ENCODE measurements at regions not wholly inside any gene's neighbourhood (a gene's known extent, or its start where the extent isn't known, plus 50 kb on each side); places are given as distances from the start of the nearest gene placed in this dataset.
"Not testable (repeated sequence)": the region's sequence is repeated elsewhere in the genome, so short reads cannot be mapped to it uniquely, and the experiment has no call there.

GRCh38 chr1:228996281-228996680 is 261.0 kb downstream of the RHOU start:
- no peak for DNase-seq

- DNase-seq = no peak
Observed at GRCh38 chr1:228997721-228998144, 262.5 kb downstream of the RHOU start.

- no peak for DNase-seq
Observed at GRCh38 chr1:228998179-228998578, 262.9 kb downstream of the RHOU start.

GRCh38 chr1:228999446-229000170 is 264.3 kb downstream of the RHOU start:
- DNase-seq = no peak

GRCh38 chr1:229000187-229000586 is 264.9 kb downstream of the RHOU start:
- no peak for DNase-seq

- DNase-seq = no peak
Observed at GRCh38 chr1:229001467-229002011, 266.3 kb downstream of the RHOU start.

- DNase-seq = no peak
Observed at GRCh38 chr1:229002037-229002436, 266.8 kb downstream of the RHOU start.

- DNase-seq = no peak
Observed at GRCh38 chr1:229002451-229002960, 267.2 kb downstream of the RHOU start.

- DNase-seq = peak; percentile 60
Observed at GRCh38 chr1:229003233-229004031, 267.5 kb upstream of the RAB4A start.

GRCh38 chr1:229004066-229004833 is 266.7 kb upstream of the RAB4A start:
- DNase-seq = no peak

GRCh38 chr1:229005097-229005496 is 265.8 kb upstream of the RAB4A start:
- no peak for DNase-seq

GRCh38 chr1:229005556-229005955 is 265.4 kb upstream of the RAB4A start:
- no peak for DNase-seq

- DNase-seq = no peak
Observed at GRCh38 chr1:229006121-229006870, 264.6 kb upstream of the RAB4A start.

- DNase-seq = no peak
Observed at GRCh38 chr1:229007167-229007566, 263.7 kb upstream of the RAB4A start.

GRCh38 chr1:229007701-229008100 is 263.2 kb upstream of the RAB4A start:
- DNase-seq = no peak

- not testable (repeated sequence) for DNase-seq
Observed at GRCh38 chr1:229008347-229008746, 262.6 kb upstream of the RAB4A start.

- DNase-seq = peak; percentile 43
Observed at GRCh38 chr1:229011022-229011421, 259.9 kb upstream of the RAB4A start.

- DNase-seq = no peak
Observed at GRCh38 chr1:229012823-229013222, 258.1 kb upstream of the RAB4A start.

GRCh38 chr1:229013981-229014380 is 256.9 kb upstream of the RAB4A start:
- DNase-seq = no peak

GRCh38 chr1:229015806-229016205 is 255.1 kb upstream of the RAB4A start:
- DNase-seq = no peak

GRCh38 chr1:229017091-229017490 is 253.8 kb upstream of the RAB4A start:
- no peak for DNase-seq

- no peak for DNase-seq
Observed at GRCh38 chr1:229018674-229019295, 252.1 kb upstream of the RAB4A start.
